ENCODE measurements at regions not wholly inside any gene's neighbourhood (a gene's known extent, or its start where the extent isn't known, plus 50 kb on each side); places are given as distances from the start of the nearest gene placed in this dataset.

GRCh38 chr4:27534488-27534887 lies 673.8 kb downstream of the STIM2 start:
- DNase-seq, result no peak

- DNase-seq, result no peak
These were observed 707.8 kb downstream of the STIM2 start for GRCh38 chr4:27568236-27568951.

DNA sequence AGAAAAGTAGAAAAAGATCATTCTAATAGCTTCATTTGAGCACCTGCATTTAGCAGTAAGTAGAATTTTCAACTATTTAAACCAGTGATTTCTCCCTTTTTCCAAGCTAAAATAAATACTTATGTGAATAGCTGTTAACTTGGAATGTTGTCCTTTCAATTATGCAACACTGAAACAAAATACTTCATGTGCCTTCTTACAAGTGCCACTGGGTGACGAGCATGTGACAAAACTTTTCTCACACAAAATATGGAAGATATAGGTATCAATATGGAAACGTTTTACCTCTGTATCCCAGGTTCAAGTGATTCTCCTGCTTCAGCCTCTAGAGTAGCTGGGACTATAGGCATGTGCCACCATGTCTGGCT lies 708.3 kb downstream of the STIM2 start:
- DNase-seq, result no peak

DNA sequence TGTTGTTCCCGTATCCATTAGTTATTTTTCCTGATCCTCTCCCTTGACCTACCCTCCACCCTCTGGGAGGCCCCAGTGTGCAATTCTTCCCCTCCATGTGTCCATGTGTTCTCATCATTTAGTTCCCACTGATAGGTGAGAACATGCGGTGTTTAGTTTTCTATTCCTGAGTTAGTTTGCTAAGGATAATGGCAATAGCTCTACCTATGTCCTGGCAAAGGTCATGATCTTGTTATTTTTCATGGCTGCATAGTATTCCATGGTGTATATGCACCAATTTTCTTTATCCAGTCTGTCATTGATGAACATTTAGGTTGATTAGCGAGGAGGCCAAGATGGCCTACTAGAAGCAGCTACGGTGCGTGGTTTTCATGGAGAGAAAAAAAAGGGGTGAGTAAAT lies 714.1 kb downstream of the STIM2 start:
- DNase-seq, result no peak

GRCh38 chr4:27577951-27578350 lies 717.3 kb downstream of the STIM2 start:
- DNase-seq, result no peak

DNA sequence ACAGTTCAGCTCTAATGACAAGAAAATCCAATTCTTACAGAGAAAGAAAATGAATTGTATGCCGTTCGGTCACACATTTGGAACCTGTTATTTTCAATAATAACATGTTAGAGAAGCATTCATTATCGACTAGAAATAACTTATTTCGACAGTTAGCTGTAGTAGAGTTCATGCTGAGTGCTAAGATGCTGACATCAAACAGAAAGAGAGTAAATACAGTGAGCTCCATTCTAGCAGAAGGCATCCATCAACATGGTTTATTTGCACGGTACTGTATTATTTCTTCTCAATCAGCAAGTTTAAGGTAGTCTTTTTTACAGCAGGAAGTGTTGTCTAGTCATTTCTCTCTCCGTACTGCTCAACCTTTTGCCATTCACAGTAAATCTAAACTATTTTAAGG lies 732.1 kb downstream of the STIM2 start:
- no peak for DNase-seq

GRCh38 chr4:27594922-27595321 lies 734.3 kb downstream of the STIM2 start:
- DNase-seq, result no peak

GRCh38 chr4:27595571-27596360 lies 735.1 kb downstream of the STIM2 start:
- no peak for DNase-seq

DNA sequence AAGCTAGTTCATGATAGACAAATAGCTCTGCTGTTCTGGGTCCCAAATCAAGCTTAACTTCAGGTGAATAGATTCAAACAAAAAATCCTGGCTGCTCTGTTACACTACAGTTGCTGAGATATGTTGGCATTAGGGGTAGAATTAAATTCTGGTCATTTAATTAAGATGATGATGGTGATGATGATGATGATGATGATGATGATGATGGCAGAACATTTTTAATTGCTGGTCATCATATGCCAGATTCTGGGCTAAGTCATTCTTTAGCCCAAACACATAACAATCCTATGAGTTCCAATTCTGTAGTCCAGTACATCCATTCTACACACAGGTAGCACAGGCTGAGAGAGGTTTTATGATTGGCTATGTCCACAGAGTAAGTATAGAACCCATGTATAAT lies 741.5 kb downstream of the STIM2 start:
- DNase-seq, result no peak

GRCh38 chr4:27604692-27605091 lies 744.1 kb downstream of the STIM2 start:
- DNase-seq, result no peak

- no peak for DNase-seq
These were observed 755.5 kb downstream of the STIM2 start for GRCh38 chr4:27616166-27616565.

GRCh38 chr4:27619435-27619834 lies 758.8 kb downstream of the STIM2 start:
- DNase-seq, result no peak

DNA sequence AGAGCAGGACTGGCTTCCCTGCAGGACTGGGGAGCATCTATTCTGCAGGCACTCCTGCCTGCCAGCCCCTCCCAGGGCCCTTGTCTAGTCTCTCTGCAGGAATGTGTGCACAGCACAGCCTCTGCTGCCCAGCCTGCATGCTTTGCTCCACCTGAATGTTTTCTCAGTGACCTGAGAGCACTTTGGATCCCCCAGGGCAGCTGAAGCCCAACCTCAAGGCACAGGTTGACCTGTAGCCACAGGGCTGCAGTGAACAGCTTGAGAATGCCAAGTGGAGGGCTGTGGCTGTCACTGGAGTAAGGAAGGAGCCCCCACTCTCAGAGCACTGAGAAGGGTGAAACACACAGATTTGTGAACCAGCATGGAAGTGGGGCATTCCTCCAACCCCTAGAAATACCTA lies 760.2 kb downstream of the STIM2 start:
- no peak for DNase-seq

GRCh38 chr4:27624749-27625148 lies 764.1 kb downstream of the STIM2 start:
- no peak for DNase-seq

DNA sequence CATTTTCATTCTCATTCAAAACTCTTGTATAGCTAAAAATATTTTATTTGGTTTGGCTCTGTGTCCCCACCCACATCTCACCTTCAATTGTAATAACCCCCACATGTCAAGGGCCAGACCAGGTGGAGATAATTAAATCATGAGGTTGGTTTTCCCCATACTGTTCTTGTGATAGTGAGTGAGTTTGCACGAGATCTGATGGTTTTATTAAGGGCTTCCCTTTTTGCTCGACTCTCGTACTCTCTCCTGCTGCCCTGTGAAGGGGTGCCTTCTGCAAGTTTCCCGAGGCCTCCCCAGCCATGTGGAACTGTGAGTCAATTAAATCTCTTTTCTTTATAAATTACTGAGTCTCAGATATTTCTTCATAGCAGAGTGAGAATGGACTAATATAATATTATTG lies 768.0 kb downstream of the STIM2 start:
- no peak for DNase-seq

- no peak for DNase-seq
These were observed 769.0 kb downstream of the STIM2 start for GRCh38 chr4:27629532-27630225.

DNA sequence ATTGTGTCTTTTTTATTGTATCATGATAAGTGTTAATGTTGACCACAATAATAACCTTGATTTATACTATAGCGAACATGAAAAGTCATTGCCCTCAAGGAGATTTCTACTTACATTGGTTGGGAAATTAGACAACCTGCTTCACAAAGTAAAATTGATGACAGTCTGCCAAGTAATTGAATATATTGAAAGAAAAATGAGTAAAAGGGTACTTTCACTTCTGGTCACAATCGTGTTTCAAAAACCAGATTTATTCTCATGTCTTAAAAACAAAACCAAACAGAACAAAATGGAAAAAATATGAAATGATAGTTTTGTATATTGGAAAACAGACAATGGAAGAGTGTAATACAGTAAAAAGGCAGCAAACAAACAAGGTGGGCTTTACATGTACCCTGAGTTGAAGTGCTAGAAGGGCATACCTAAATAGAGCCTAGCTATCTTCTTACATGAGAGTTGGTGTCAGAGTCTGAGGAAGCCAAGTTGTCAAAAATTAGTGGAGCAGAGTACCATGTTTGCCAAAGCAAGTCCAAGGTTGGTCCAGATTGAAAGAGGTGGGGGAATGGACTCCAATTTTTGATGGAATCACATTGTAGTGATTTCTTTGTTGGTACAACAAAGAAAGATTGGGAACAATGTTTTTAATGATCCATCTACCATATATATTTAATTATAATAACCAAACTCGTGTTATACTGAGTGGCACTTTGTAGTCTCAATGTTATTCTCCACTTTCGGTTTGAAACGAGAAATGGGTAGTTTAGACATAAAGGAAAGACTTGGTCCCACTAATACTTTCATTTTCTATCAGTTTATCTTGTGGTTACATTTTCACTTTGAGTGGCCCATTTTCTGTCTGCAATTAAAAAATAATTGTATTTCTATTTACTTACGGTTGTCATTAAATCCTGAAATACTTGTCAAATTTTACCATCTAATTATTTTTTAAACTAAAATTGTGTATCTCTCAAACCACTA lies 775.6 kb downstream of the STIM2 start:
- no peak for DNase-seq

DNA sequence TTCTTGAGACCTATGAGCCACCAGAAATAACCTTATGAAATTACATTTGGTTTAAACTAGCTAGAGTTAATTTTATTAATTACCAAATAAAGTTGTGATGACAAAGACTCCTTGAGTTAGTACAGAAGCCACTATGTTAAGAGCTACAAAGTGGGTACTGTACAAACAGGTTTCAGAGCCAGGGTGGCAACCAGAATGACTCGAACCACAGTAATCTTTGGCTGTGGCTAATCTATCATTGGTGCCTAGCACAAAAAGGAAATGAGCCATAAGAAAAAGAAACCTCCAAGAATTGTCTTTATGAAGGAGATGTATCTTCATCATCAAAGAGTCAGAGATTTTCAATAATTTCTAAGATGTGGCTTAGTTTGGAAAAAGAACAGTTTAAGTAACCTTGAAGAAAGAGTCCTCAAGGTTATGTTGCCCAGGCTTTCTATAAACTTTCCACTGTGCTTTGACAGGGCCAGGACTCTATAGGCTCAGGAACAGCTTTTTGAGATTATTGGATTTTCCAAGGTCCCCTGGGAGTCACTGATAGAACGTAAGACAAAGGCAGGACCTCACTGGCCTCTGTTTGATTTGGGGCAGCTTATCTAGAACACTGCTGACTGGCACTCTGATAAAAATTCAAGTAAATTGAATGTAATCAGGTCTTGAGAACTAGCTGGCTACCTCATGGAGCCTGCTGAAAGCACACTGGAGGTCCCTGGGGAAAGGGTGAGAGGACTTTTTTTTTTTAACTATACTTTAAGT lies 777.7 kb downstream of the STIM2 start:
- DNase-seq, result no peak

DNA sequence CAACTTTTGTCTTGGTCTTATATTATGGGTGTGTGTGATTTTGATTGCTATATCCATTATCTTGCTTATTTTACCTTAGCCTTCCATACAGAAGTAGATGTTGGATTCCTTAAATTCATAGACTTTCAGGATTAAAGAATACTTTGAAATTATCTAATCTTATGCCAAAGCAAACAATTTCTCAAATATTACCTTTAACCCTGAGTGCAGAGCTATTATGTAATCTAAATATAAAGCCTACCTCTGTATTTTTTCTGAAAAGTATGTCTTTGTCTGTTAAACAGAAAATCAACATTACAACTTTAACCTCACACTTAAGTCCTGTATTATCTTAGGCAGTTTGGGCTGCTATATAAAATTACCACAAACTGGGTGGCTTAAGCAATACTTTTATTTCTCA lies 782.5 kb downstream of the STIM2 start:
- DNase-seq, result no peak

DNA sequence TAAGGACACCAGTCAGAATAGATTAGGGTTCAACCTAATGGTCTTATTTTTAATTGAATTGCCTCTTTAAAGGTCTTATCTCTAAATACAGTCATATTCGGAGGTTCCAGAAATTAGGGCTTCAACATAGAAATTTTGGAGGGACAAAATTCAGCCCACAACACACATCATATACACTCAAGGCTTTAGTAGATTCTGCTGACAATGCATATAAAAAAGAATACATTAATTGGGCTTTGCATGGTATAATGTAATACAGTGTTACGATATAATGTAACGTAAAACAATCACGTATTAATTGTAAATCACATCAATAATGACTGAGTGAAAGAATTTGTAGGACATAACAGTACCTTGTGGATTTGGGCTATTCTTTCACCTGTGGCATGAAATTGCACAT lies 787.8 kb downstream of the STIM2 start:
- no peak for DNase-seq

DNA sequence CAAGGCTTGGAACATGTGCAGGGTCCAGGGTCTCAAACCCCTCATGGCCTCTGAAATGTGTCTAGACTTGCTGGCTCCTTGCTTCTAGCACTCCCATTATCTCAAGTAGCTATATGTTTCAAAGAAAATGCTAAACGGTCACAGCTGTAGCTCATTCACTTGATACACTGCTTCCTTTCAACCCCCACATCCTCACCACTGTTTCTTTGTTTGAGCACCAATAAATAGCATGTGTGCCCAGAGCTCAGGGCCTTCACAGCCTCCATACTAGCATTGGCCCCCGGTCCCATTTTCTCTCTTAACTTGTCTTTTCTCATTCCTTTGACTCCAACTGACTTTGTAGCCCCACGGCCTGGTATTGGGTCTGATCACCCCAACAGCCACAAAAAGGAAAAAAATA lies 801.8 kb downstream of the STIM2 start:
- no peak for DNase-seq

DNA sequence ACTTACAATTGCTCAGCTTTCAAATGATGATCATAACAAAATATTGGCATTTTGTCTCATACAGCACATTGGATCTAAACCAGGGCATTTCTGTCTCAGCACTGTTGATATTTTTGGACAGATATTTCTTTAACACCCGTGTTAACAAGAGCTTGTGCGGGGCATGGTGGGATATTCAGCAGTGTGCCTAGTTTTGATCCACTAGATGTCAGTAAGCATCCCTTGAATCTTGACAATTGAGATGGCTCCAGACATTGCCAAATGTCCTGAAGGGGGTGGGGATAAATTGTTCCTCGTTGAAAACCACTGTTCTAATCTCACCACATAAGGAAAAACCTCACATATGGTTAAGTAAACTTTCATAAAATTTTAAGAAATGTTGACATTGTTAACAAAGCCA lies 806.3 kb downstream of the STIM2 start:
- DNase-seq, result no peak

Data from NCI-H1930 (cell line).